Ishikawa (cell line): ENCODE measurements at regions not wholly inside any gene's neighbourhood (a gene's known extent, or its start where the extent isn't known, plus 50 kb on each side); places are given as distances from the start of the nearest gene placed in this dataset.

Experiments used
- CREB1 ChIP-seq: IDR thresholded peaks from 2 replicates; pipeline ENCODE4 v1.6.1; 2012; ENCODE audit warnings: low read depth
- EGR1 ChIP-seq: IDR thresholded peaks from 2 replicates; pipeline ENCODE4 v1.6.1; 2012
- EP300 ChIP-seq: IDR thresholded peaks from 2 replicates; pipeline ENCODE4 v1.6.1; 2012; ENCODE audit warnings: borderline replicate concordance
- FOXM1 ChIP-seq: IDR thresholded peaks from 2 replicates; pipeline ENCODE4 v1.6.1; 2012; ENCODE audit warnings: low read depth, borderline replicate concordance
- MAX ChIP-seq: IDR thresholded peaks from 2 replicates; pipeline ENCODE4 v1.6.1; 2012
- NFIC ChIP-seq: IDR thresholded peaks from 2 replicates; pipeline ENCODE4 v1.6.1; 2012
- RAD21 ChIP-seq: IDR thresholded peaks from 2 replicates; pipeline ENCODE4 v1.6.1; 2012; ENCODE audit warnings: low read depth
- REST ChIP-seq: IDR thresholded peaks from 2 replicates; pipeline ENCODE4 v1.6.1; 2012; ENCODE audit warnings: low read depth, mild to moderate bottlenecking
- TAF1 ChIP-seq: IDR thresholded peaks from 2 replicates; pipeline ENCODE4 v1.6.1; 2012; ENCODE audit warnings: low read depth, mild to moderate bottlenecking
- TCF12 ChIP-seq: IDR thresholded peaks from 2 replicates; pipeline ENCODE4 v1.6.1; 2012; ENCODE audit warnings: low read depth
- TEAD4 ChIP-seq: IDR thresholded peaks from 2 replicates; pipeline ENCODE4 v1.6.1; 2012
- YY1 ChIP-seq: IDR thresholded peaks from 2 replicates; pipeline ENCODE4 v1.6.1; 2012; ENCODE audit warnings: low read depth
- TF ChIP-seq, protein P1 (sequence below): IDR thresholded peaks from 2 replicates; pipeline ENCODE4 v1.6.1; 2012

DNA sequence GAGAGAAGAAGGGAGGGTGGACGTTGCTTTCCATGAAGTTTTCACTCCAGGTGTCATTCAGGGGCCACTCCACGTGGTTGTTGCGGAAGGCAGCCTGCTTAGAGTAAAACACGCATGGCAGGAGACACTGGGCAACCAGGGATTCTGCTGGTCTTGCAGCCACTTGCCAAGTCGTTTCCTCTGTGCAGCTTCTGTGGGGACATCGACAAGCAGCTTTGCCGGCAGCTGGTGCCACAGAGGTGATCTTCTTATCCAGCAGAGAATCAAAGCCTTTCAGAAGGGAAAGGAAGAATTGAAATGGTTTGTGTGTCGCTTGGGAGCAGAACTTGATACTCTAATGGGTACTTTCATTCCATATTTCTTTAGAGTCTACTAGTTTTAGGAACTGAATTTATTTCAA lies 867.1 kb upstream of the TENM3 start:
- no peak for TF ChIP-seq TAF1
- no peak for TF ChIP-seq CREB1
- no peak for TF ChIP-seq FOXM1
- TF ChIP-seq TEAD4, result no peak
- no peak for TF ChIP-seq EP300
- no peak for TF ChIP-seq RAD21
- no peak for TF ChIP-seq YY1
- no peak for TF ChIP-seq NFIC
- TF ChIP-seq REST, result no peak
- no peak for TF ChIP-seq TCF12
- TF ChIP-seq EGR1, result no peak
- TF ChIP-seq MAX, result no peak
- TF ChIP-seq, protein P1, sequence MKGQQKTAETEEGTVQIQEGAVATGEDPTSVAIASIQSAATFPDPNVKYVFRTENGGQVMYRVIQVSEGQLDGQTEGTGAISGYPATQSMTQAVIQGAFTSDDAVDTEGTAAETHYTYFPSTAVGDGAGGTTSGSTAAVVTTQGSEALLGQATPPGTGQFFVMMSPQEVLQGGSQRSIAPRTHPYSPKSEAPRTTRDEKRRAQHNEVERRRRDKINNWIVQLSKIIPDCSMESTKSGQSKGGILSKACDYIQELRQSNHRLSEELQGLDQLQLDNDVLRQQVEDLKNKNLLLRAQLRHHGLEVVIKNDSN, result no peak
